ENCODE measurements at regions not wholly inside any gene's neighbourhood (a gene's known extent, or its start where the extent isn't known, plus 50 kb on each side); places are given as distances from the start of the nearest gene placed in this dataset.

GRCh38 chr3:5677555-5677954, 490.0 kb downstream of the EDEM1 start:
- TF ChIP-seq CTCF (IDR thresholded peaks at IDR 0.05), result no peak
- no peak for TF ChIP-seq EP300 (IDR thresholded peaks at IDR 0.05)
- TF ChIP-seq POLR2AphosphoS5 (IDR thresholded peaks at IDR 0.05), result no peak
